Muscle layer of colon (tissue), 2 donors: ENCODE measurements at regions not wholly inside any gene's neighbourhood (a gene's known extent, or its start where the extent isn't known, plus 50 kb on each side); places are given as distances from the start of the nearest gene placed in this dataset.
"Not testable (repeated sequence)": the region's sequence is repeated elsewhere in the genome, so short reads cannot be mapped to it uniquely, and the experiment has no call there.

ENCODE experiments used
- H3K27ac ChIP-seq: one replicate; pipeline ENCODE4 v1.7.0; 2013; ENCODE audit warnings: low read depth, mild to moderate bottlenecking, low read length, moderate library complexity
- H3K27me3 ChIP-seq, 2 donors: one replicate each; pipeline ENCODE4 v1.7.0; 2013; ENCODE audit warnings: low read length in 2 of 2, mild to moderate bottlenecking in 2 of 2; ENCODE audit not compliant: insufficient read depth in 2 of 2, control insufficient read depth in 1 of 2
- H3K36me3 ChIP-seq: one replicate; pipeline ENCODE4 v1.7.0; 2013; ENCODE audit warnings: mild to moderate bottlenecking, low read length; ENCODE audit not compliant: insufficient read depth
- H3K4me1 ChIP-seq: one replicate; pipeline ENCODE4 v1.7.0; 2013; ENCODE audit warnings: mild to moderate bottlenecking, low read length; ENCODE audit not compliant: insufficient read depth
- H3K4me3 ChIP-seq, 2 donors: one replicate each; pipeline ENCODE4 v1.7.0; 2013; ENCODE audit warnings: low read length in 2 of 2, low read depth in 1 of 2, mild to moderate bottlenecking in 1 of 2, moderate library complexity in 1 of 2
- H3K9ac ChIP-seq: one replicate; pipeline ENCODE4 v1.7.0; 2013; ENCODE audit warnings: low read length
- H3K9me3 ChIP-seq: one replicate; pipeline ENCODE4 v1.7.0; 2013; ENCODE audit warnings: mild to moderate bottlenecking, low read length
- donor health status: abdominal sarcoma.
- donor health status: Adenocarcinoma of cecum.

DNA sequence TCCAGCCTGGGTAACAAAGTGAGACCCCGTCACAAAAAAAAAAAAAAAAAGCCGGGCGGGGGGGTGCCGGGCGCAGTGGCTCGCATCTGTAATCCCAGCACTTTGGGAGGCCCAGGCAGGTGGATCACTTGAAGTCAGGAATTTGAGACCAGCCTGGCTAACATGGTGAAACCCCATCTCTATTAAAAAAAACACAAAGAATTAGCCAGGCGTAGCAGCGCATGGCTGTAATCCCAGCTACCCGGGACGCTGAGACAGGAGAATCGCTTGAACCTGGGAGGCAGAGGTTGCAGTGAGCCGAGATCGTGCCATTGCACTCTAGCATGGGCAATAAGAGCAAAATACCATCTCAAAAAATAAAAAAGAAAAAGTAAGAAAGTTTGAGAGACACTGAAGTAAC lies 81.9 kb downstream of the CCDC71L start:
- not testable (repeated sequence) for H3K4me1 ChIP-seq, H3K27me3 ChIP-seq, H3K9ac ChIP-seq, H3K36me3 ChIP-seq, H3K4me3 ChIP-seq, H3K27ac ChIP-seq, H3K9me3 ChIP-seq

DNA sequence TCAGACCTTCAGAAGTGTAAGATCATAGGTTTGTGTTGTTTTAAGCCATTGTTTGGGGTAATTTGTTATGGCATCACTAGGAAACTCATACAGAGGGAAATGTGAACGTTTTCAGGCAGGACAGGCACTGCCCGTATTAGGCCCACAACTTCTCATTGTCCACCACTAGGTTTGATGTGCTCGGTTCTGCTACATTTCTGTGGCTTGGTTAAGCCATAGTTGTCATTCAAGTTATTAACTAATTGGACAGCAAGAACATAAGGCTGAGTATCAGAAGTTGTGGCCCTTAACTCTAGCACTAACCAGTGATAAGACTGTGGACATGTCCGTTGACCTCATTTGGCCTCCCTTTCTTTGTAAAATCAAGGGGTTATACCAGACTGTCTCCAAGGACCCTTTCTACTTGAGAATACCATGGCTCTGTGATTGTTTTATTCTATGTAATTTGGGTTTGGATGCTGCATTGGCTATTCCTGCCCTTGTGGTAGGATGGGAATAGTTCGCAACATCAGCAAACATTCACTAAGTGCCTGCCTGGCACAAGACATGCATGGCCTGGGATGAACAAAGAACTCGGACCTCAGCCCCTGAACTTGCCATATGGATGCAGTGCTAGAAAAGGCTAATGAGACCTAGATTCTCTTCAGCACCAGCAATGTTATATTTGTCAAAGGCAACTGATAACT lies 85.7 kb downstream of the CCDC71L start:
- Histone ChIP-seq H3K4me1 (no peaks in the 10 kb centered on the region), H3K27me3 (no peaks in the 10 kb centered on the region), H3K4me3 (no peak overlapping the region), H3K36me3 (no peaks in the 10 kb centered on the region), H3K9me3 (no peaks in the 10 kb centered on the region), H3K27ac (no peak overlapping the region), H3K9ac (no peak overlapping the region)

DNA sequence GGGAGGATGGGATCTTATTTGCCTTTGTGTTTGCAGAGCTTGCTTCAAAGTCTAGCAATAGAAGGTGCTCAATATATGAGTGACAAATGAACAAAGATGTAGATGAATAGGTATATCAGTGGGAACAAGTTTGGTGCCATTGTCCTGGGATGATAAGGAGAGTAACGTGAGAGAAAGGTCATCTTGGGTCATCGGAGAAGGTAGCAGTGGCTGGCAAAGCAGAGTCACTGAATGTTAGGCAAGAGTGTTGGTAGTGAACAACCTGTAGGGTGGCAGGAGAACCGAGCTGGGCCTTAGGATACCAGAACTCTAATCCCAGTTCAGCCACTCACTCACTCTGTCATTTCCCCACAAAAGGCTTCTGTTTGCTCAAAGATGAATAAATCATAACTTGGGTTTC lies 87.2 kb downstream of the CCDC71L start:
- Histone ChIP-seq H3K36me3 (no peaks in the 10 kb centered on the region), H3K9me3 (no peaks in the 10 kb centered on the region), H3K27me3 (no peaks in the 10 kb centered on the region), H3K9ac (no peak overlapping the region), H3K4me1 (no peaks in the 10 kb centered on the region), H3K4me3 (no peak overlapping the region), H3K27ac (no peak overlapping the region)

DNA sequence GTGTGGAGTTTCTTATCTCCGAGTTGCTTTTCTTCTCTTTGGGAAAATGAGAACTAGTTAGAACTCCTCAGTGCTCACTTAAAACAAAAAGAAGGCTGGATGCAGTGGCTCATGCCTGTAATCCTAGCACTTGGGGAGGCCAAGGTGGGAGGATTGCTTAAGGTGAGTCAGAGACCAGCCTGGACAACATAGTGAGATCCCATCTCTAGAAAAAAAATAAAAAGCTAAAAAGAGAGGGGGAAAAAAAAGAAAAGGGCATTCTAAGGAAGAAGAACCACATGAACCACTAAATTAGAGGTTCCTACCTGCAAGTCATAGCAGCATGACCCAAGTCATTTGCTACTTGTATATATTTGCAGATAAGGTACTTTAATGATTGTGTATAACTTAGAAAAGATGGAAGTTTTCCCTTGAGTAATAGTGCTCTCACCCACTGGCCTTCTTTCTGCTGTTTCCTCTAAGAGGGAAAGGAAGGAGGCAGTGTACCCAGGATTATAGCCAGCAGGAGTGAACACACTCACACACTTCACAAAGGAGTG lies 87.8 kb downstream of the CCDC71L start:
- H3K4me1 ChIP-seq = no peaks in the 10 kb centered on the region
- no peaks in the 10 kb centered on the region for H3K36me3 ChIP-seq
- no peaks in the 10 kb centered on the region for H3K27me3 ChIP-seq
- no peak overlapping the region for H3K4me3 ChIP-seq
- no peak overlapping the region for H3K9ac ChIP-seq
- no peak overlapping the region for H3K27ac ChIP-seq
- no peaks in the 10 kb centered on the region for H3K9me3 ChIP-seq

DNA sequence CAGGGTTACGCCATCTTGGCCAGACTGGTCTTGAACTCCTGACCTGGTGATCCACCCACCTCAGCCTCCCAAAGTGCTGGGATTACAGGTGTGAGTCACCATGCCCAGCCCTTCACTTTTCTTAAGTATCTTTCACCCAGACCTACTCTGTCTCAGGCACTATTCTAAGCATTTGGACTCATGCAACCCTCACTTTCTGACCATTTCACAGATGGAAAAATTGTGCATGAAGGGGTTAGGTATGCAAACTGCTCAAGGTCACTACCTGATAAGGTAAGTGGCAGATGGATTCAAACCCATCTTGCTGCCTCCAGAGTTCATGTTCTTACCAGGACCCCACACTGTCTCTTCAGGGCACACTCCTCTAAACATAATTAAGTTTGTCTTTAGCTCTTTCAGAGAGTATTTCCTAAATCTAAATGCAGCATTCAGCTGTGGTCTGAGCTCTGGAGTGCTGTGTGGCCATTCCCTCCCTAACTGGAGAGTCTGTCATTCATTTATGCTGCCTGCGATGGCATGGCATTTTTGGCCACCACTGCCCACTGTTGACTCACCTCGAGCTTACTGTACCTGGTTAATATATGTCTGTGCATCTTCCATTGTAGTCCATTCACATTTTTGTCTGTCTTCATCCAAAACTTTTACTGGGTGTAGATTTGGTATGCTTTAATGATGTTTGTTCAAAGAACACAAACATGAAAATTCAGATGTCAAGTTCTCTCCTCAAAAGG lies 88.4 kb downstream of the CCDC71L start:
- no peaks in the 10 kb centered on the region for H3K4me1 ChIP-seq
- no peak overlapping the region for H3K9ac ChIP-seq
- no peaks in the 10 kb centered on the region for H3K9me3 ChIP-seq
- H3K27ac ChIP-seq = no peak overlapping the region
- no peak overlapping the region for H3K4me3 ChIP-seq
- H3K36me3 ChIP-seq = no peaks in the 10 kb centered on the region
- no peaks in the 10 kb centered on the region for H3K27me3 ChIP-seq

DNA sequence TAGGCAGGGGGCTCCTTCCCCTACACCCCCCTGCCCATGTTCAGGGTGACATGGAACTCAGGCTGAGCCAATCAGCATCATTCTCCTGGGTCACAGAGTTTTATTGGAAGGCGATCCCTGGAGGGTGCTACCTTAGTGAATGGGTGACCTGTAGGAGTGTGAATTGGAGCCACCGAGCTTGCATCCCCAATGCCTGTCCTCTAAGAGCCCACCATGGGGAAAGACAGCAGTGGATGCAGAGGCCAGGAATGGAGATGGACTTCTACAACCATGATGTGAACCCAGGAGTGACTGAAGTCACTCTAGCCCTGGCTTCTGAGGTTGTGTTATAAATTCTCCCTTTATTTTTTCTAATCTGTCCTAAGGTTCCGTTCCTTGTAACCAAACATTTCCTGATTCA lies 89.4 kb downstream of the CCDC71L start:
- Histone ChIP-seq H3K27me3 (no peaks in the 10 kb centered on the region), H3K9ac (no peak overlapping the region), H3K9me3 (no peaks in the 10 kb centered on the region), H3K36me3 (no peaks in the 10 kb centered on the region), H3K27ac (no peak overlapping the region), H3K4me1 (no peaks in the 10 kb centered on the region), H3K4me3 (no peak overlapping the region)

DNA sequence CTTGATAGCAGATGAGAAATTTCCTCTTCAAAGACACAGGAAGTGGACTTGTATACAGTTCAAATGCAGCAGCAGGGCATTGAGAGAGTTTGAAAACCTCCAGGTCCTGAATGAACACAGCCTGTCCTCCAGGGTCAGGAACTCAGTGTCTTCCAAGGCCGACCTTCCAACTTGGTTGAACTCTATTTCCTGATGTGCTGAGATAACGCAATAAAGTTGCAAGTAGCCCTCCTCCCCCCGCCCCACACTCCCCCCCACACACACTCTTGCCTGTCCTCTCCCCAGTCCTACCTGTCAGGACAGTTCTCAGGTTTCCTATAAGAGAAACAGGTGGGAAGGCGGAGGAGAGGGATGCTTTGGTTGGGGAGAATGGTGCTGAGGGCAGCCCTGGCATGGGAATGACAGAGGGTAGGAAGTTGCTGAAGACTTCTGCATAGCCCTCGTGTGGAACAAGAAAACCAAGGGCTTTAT lies 90.0 kb downstream of the CCDC71L start:
- H3K9me3 ChIP-seq = no peaks in the 10 kb centered on the region
- no peaks in the 10 kb centered on the region for H3K36me3 ChIP-seq
- H3K4me1 ChIP-seq = no peaks in the 10 kb centered on the region
- no peak overlapping the region for H3K9ac ChIP-seq
- no peak overlapping the region for H3K4me3 ChIP-seq
- H3K27me3 ChIP-seq = no peaks in the 10 kb centered on the region
- H3K27ac ChIP-seq = no peak overlapping the region

DNA sequence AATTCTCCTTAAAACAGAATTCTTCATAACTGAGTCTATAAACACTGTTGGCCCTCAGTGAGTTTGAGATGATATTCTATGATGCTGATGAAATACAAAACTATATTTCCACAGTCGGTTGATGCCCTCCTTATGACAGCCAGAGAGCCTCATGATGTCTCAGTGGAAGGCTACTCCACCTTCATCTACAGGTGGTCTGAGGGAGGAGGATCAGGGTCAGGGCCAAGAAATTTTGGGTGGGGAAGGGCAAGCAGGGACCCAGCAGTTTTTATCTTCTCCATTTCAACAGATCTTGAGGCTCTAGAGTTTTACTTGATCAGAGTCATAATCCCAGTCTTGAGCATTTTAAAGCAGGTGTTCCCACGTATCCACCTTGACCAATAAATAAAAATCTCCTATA lies 90.8 kb downstream of the CCDC71L start:
- Histone ChIP-seq H3K27ac (no peak overlapping the region), H3K4me1 (no peaks in the 10 kb centered on the region), H3K36me3 (no peaks in the 10 kb centered on the region), H3K9ac (no peak overlapping the region), H3K9me3 (no peaks in the 10 kb centered on the region), H3K27me3 (no peaks in the 10 kb centered on the region), H3K4me3 (no peak overlapping the region)

DNA sequence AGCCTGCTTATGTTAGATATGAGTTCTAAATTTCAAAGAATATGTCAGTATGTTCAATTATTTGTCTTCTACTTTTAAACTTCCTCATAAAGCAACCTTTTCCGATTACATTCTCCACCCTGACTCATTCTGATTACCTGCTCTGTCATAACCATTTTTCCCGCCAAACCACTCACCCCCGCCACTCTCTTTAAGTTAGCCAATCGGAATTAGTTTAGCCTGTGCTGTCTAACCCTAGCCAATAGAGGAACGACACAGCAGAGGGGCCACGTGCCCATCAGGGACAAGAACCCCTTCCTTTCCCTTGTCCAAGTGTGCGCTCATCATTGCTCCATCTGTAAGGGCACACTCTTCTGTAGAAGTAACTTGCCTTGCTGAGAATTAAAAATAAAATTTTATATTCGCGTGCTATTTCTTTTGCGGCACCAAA lies 91.4 kb downstream of the CCDC71L start:
- no peaks in the 10 kb centered on the region for H3K4me1 ChIP-seq
- H3K27ac ChIP-seq = no peak overlapping the region
- H3K27me3 ChIP-seq = no peaks in the 10 kb centered on the region
- H3K4me3 ChIP-seq = no peak overlapping the region
- no peaks in the 10 kb centered on the region for H3K36me3 ChIP-seq
- H3K9me3 ChIP-seq = no peaks in the 10 kb centered on the region
- H3K9ac ChIP-seq = no peak overlapping the region

DNA sequence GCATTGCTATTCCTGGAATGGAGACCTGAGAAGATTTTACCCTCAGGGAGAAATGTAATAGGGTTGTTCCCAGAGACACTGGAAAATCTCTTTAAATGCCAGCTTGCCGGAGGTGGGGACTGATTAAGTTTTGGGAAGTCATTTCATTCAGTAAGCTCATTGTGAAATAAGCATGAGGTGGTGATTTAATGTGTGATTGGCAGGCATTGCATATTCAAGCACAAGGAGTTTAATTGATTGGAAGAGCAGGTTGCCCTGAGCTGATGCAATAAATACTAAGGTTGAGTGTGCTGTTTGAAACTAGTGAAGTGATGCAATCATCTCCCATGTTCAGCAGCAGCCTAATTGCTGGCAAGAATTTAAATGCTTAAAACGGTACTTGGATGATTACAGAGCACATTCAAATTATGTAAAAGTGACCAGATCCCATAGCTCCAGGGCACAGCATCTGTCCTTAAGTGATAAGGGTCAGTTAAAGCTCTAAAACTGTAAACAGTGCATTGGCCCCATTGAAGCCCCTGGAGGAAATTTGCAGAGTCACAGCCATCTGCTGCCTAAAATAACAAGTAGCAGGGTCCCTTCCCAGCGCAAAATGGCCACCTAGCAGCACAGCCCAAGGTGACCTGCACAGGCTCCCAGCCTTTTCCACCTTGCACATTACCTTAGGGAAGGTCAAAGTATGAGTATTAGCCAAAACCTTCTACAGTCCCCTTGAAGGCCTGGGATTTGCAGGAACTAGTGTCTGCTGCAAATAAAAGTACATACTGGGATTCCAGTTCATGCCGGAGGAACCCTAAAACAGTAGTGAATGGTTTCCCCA lies 92.1 kb downstream of the CCDC71L start:
- no peak overlapping the region for H3K4me3 ChIP-seq
- no peak overlapping the region for H3K27ac ChIP-seq
- no peaks in the 10 kb centered on the region for H3K36me3 ChIP-seq
- no peaks in the 10 kb centered on the region for H3K27me3 ChIP-seq
- no peaks in the 10 kb centered on the region for H3K4me1 ChIP-seq
- H3K9ac ChIP-seq = no peak overlapping the region
- no peaks in the 10 kb centered on the region for H3K9me3 ChIP-seq

DNA sequence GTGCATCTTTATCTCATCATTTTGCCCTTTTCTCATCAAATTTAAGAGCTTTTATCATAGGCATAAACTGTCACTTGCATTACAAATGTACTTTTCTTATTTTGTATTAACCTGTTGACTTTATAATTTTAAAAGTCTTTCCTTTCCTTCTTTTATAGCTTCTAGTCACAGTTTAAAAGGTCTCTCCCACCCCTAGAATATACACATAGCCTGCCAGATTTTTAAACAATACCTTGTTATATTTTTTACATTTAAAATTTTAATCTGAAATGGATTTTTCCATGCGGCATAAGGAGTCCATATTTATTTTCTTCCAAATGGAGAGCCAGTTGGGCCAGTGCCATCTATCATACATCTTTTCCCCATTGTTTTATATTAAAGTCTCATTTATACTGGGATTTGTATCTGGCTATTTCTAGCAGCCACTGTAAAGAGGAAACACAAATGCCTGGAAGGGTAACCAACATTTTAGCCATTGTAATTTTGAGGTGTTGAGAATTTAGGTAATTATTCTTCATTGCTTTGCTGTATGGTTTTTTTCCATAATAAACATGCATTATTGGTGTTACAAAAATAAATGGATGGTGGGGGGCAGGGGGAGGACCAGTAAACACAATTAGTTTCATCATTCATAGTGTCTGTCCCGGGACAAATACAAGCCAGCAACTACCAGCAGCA lies 92.8 kb downstream of the CCDC71L start:
- Histone ChIP-seq H3K27ac (no peak overlapping the region), H3K4me3 (no peak overlapping the region), H3K27me3 (no peaks in the 10 kb centered on the region), H3K9me3 (no peaks in the 10 kb centered on the region), H3K4me1 (no peaks in the 10 kb centered on the region), H3K36me3 (no peaks in the 10 kb centered on the region), H3K9ac (no peak overlapping the region)
